ENCODE measurements at regions not wholly inside any gene's neighbourhood (a gene's known extent, or its start where the extent isn't known, plus 50 kb on each side); places are given as distances from the start of the nearest gene placed in this dataset.

GRCh38 chr9:106691627-106692026, 171.3 kb upstream of the ZNF462 start:
- Histone ChIP-seq H4K5ac (ENCODE audit: insufficient read length, low read depth, low read length) (no peak overlapping the region), H3K79me1 (ENCODE audit: low read depth, low read length) (no peaks in the 10 kb centered on the region), H3K27me3 (replicated peaks in 1 of 4; ENCODE audit: control insufficient read depth in 3 of 4, extremely low read depth in 1 of 4, insufficient read depth in 3 of 4, low read length in 3 of 4) (no peaks in the 10 kb centered on the region), H3K23me2 (ENCODE audit: low read depth, low read length) (no peaks in the 10 kb centered on the region), H2BK5ac (ENCODE audit: low read depth, low read length) (no peak overlapping the region), H2AFZ (ENCODE audit: low read length) (no peak overlapping the region), H2AK5ac (ENCODE audit: low read depth, low read length) (no peak overlapping the region), H4K8ac (ENCODE audit: extremely low read depth, insufficient read depth, low read length) (no peak overlapping the region), H3K36me3 (ENCODE audit: control insufficient read depth in 2 of 4, insufficient read depth in 4 of 4, low read length in 3 of 4) (no peaks in the 10 kb centered on the region), H3K23ac (ENCODE audit: insufficient read length) (no peak overlapping the region), H3K4me2 (ENCODE audit: insufficient read depth in 1 of 2, low read depth in 2 of 2, low read length in 2 of 2) (no peak overlapping the region), H3K9ac (replicated peaks in 1 of 4; ENCODE audit: extremely low read depth in 1 of 4, low read depth in 3 of 4, low read length in 3 of 4) (no peak overlapping the region), H3K18ac (ENCODE audit: extremely low read depth, low read length) (no peak overlapping the region), H3K27ac (ENCODE audit: low read depth, low read length) (no peak overlapping the region), H3K4ac (replicated peaks; ENCODE audit: insufficient read length, low read depth, low read length) (no peak overlapping the region), H2BK12ac (ENCODE audit: low read depth, low read length) (no peak overlapping the region), H2BK20ac (ENCODE audit: low read length) (no peak overlapping the region), H2BK120ac (replicated peaks; ENCODE audit: low read depth, low read length) (no peak overlapping the region), H3K4me3 (ENCODE audit: extremely low read depth in 1 of 4, insufficient read depth in 2 of 4, low read depth in 3 of 4, low read length in 4 of 4) (no peak overlapping the region), H3K79me2 (ENCODE audit: control insufficient read depth in 1 of 2, insufficient read depth in 2 of 2, low read length in 2 of 2) (no peaks in the 10 kb centered on the region), H2BK15ac (ENCODE audit: low read length) (no peak overlapping the region), H4K20me1 (replicated peaks in 1 of 2; ENCODE audit: control insufficient read depth in 1 of 2, insufficient read depth in 2 of 2, low read length in 2 of 2) (no peaks in the 10 kb centered on the region), H3K14ac (ENCODE audit: insufficient read length) (no peak overlapping the region), H3K56ac (replicated peaks; ENCODE audit: insufficient read length, low read depth, low read length) (no peak overlapping the region), H3K9me3 (ENCODE audit: insufficient read depth in 2 of 2, low read depth in 1 of 2, low read length in 1 of 2) (no peaks in the 10 kb centered on the region), H4K91ac (replicated peaks; ENCODE audit: insufficient read length, low read length) (no peak overlapping the region), H3K4me1 (replicated peaks in 1 of 4; ENCODE audit: control insufficient read depth in 3 of 4, insufficient read depth in 4 of 4, low read length in 3 of 4) (peaks cover 0 to 3% (median 0%) of the 10 kb centered on the region in 4 experiments; a peak in 1 of 7 replicates)
- 79% methylated on average over 6 of the region's 6 CpGs; no CpG with 5 or more reads in 1 of the 2 experiments for WGBS, 2 experiments (ENCODE audit: extremely low coverage in 1 of 2, insufficient coverage in 1 of 2, insufficient read length in 1 of 2, insufficient replicate concordance in 2 of 2, low coverage in 1 of 2, low lambda C conversion rate in 2 of 2, missing lambda C conversion rate in 1 of 2)
- no peak for FAIRE-seq
- POLR2A ChIA-PET (ENCODE audit: partially characterized antibody): interaction anchor here (1.4 kb wide), 1 partner anchor 170 kb away, joined by 4 read pairs; no protein-coding TSS in a partner anchor
- DNase-seq (ENCODE audit: low read depth in 1 of 2, low spot score in 2 of 2): no peak
- CTCF ChIA-PET (ENCODE audit: partially characterized antibody): no interaction called here
- TF ChIP-seq GTF2F1 (IDR thresholded peaks at IDR 0.05; ENCODE audit: borderline replicate concordance, low read depth, low read length) (no peak), E2F6 (IDR thresholded peaks at IDR 0.05) (no peak), YY1 (IDR thresholded peaks at IDR 0.05; ENCODE audit: low read depth, low read length) (no peak), SP4 (IDR thresholded peaks at IDR 0.05; ENCODE audit: low read length) (no peak)

Data from H1 (cell line).